IPS-18c (cell line): ENCODE measurements at regions not wholly inside any gene's neighbourhood (a gene's known extent, or its start where the extent isn't known, plus 50 kb on each side); places are given as distances from the start of the nearest gene placed in this dataset.

ENCODE experiments used
- H3K4me3 ChIP-seq: 2 replicates; pipeline ENCODE4 v1.7.0; 2013; ENCODE audit warnings: low read depth, mild to moderate bottlenecking, low read length, moderate library complexity; ENCODE audit not compliant: insufficient read depth
- H3K9me3 ChIP-seq: one replicate; pipeline ENCODE4 v1.6.1; 2013; ENCODE audit warnings: mild to moderate bottlenecking, low read length, moderate library complexity; ENCODE audit not compliant: control insufficient read depth, insufficient read depth

DNA sequence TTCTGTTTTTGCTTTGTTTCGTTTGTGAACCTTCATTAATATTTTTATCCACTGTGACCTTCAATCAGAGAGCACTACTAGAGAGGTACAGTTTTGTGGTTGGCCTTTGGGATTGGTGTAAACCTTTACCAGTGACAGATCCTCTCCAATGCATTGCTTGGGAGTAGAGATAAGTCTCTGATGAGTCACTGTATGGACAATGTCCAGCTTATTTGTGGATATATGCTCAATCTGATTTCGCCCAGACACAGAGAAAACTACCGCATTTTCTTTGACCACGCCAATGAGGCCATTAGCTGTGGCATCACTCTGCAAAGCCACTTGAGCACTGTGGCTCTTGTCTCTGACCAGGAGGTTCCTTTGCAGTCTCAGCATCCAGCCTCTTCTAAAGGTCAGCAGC, 964.7 kb downstream of the TUSC7 start:
- H3K9me3 ChIP-seq, result peaks cover 2% of the 10 kb centered on the region
- H3K4me3 ChIP-seq, result no peak overlapping the region

- H3K9me3 ChIP-seq, result no peaks in the 10 kb centered on the region
- no peak overlapping the region for H3K4me3 ChIP-seq
Observed at GRCh38 chr3:117681619-117682018, 972.0 kb downstream of the TUSC7 start.

GRCh38 chr3:117687096-117687495, 977.5 kb downstream of the TUSC7 start:
- Histone ChIP-seq H3K4me3 (no peak overlapping the region), H3K9me3 (no peaks in the 10 kb centered on the region)

- H3K4me3 ChIP-seq, result no peak overlapping the region
- no peaks in the 10 kb centered on the region for H3K9me3 ChIP-seq
Observed at GRCh38 chr3:117688583-117688982, 979.0 kb downstream of the TUSC7 start.

GRCh38 chr3:117691526-117691925, 981.9 kb downstream of the TUSC7 start:
- H3K4me3 ChIP-seq, result no peak overlapping the region
- no peaks in the 10 kb centered on the region for H3K9me3 ChIP-seq

DNA sequence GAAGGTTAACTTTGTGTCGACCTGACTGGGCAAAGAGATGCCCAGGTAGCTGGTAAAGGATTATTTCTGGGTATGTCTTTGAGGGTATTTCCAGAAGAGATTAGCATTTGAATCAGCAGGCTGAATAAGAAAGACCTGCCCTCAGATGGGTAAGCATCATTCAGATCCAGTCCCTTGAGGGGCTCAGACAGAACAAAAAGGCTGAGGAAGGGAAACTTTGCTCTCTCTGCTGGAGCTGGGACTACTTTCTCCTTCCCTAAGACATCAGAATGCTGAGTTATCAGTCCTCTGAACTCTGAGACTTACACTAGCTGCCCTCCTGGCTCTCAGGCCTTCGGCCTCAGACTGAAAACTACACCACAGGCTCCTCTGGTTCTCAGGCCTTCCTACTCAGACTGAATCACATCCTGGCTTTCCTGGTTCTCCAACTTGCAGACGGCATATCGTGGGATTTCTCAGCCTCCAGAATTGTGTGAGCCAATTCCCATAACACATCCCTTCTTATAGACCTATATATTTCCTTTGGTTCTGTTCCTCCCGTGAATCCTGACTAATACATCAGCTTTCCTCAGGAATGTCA, 982.9 kb downstream of the TUSC7 start:
- no peaks in the 10 kb centered on the region for H3K9me3 ChIP-seq
- no peak overlapping the region for H3K4me3 ChIP-seq

GRCh38 chr3:117695321-117695720, 985.7 kb downstream of the TUSC7 start:
- Histone ChIP-seq H3K4me3 (no peak overlapping the region), H3K9me3 (no peaks in the 10 kb centered on the region)

- Histone ChIP-seq H3K4me3 (no peak overlapping the region), H3K9me3 (no peaks in the 10 kb centered on the region)
Observed at GRCh38 chr3:117695871-117696645, 986.5 kb downstream of the TUSC7 start.

GRCh38 chr3:117696851-117697407, 987.4 kb downstream of the TUSC7 start:
- Histone ChIP-seq H3K9me3 (no peaks in the 10 kb centered on the region), H3K4me3 (no peak overlapping the region)

- Histone ChIP-seq H3K4me3 (no peak overlapping the region), H3K9me3 (no peaks in the 10 kb centered on the region)
Observed at GRCh38 chr3:117699058-117699457, 989.5 kb downstream of the TUSC7 start.

DNA sequence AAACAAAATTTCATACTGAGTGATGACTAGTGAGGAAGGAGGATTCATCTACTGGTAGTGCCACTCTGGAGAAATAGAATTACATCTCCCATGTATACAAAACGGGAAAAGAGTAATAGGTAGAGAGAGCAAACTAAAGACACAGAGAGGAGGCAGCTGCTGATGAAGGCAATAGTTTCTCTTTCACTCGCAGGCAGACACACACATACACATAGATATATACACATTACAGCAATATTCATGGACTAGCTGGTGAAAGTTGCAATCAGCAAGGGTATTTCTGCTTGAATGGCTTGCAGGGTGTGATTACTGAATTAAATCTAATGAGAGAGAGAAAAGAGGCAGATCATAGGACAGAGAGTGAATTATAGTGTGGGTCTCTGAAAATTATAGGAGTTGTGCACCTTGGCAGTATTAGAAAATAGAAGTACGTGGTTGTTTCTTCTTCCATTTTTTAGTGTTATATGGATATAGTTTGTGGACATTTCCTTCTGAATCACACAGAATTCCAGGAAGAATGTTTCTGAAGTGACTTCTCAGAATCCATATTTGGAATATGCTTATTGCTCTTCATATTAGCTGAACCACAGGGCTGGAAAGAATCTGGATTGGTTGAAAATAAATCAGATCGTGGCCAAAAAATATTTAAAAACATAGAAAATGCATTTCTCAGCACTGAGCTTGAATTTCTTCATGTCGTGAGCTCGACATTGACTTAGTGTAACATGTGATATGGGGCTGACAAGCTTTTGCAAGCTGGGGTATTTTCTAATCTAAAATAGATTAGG, 991.2 kb downstream of the TUSC7 start:
- Histone ChIP-seq H3K9me3 (no peaks in the 10 kb centered on the region), H3K4me3 (no peak overlapping the region)

DNA sequence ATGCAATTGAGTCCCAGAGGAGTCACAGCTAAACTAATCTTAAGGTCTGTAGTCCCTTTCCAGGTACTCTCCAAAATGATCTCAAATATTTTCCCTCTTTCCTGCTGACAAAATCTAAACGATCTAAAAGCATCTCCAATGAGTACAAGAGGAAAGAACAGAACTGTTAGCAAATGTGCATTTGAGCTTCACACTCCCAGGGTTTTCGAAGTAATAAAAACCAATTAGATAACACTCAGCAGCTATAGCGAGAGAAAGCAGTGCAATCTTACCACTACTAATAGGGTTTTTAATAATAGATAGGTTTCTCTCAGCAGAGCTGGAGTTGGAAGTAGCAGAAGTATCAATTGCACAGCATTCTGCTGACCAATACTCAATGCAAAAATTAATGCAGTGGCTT, 995.4 kb downstream of the TUSC7 start:
- H3K4me3 ChIP-seq, result no peak overlapping the region

GRCh38 chr3:117706037-117706436, 996.5 kb downstream of the TUSC7 start:
- H3K9me3 ChIP-seq, result no peaks in the 10 kb centered on the region
- H3K4me3 ChIP-seq, result no peak overlapping the region

More for the DNA sequence above, 995.4 kb downstream of the TUSC7 start:
- no peaks in the 10 kb centered on the region for H3K9me3 ChIP-seq

- Histone ChIP-seq H3K9me3 (no peaks in the 10 kb centered on the region), H3K4me3 (no peak overlapping the region)
Observed at GRCh38 chr3:117706756-117707155, 997.2 kb downstream of the TUSC7 start.

- Histone ChIP-seq H3K9me3 (no peaks in the 10 kb centered on the region), H3K4me3 (no peak overlapping the region)
Observed at GRCh38 chr3:117708601-117709000, 999.0 kb downstream of the TUSC7 start.

- H3K9me3 ChIP-seq, result no peaks in the 10 kb centered on the region
Observed at GRCh38 chr3:117709108-117709507, 999.5 kb downstream of the TUSC7 start.

DNA sequence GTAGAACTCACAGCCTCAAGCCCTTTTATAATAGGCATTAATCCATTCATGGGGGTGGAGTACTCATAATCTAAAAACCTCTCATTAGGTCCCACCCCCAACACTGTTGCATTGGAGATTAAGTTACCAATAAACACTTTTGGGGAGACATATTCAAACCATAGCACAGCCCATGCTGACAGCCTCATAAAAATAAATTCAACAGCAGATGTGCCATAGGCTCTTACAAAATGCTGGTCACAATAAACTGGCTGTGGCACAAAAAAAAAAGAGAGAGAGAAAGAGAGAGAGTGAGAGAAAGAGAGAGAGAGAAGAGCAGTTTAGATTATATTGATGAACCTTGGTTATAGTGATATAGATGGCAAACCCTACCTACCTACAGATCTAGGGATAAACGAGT, 1000.9 kb downstream of the TUSC7 start:
- Histone ChIP-seq H3K4me3 (no peak overlapping the region), H3K9me3 (no peaks in the 10 kb centered on the region)

More at GRCh38 chr3:117709108-117709507, 999.5 kb downstream of the TUSC7 start:
- no peak overlapping the region for H3K4me3 ChIP-seq
